Loucy (cell line): ENCODE measurements at regions not wholly inside any gene's neighbourhood (a gene's known extent, or its start where the extent isn't known, plus 50 kb on each side); places are given as distances from the start of the nearest gene placed in this dataset.

Experiments used
- EZH2phosphoT487 ChIP-seq: fragments of 200-600 bp; IDR thresholded peaks from 2 replicates; pipeline ENCODE4 v1.6.1; 2018; ENCODE audit warnings: antibody characterized with exemption, mild to moderate bottlenecking, moderate library complexity, borderline replicate concordance
- TF ChIP-seq, protein P1 (sequence below): fragments of 200-600 bp; sonication (generic); conservative IDR thresholded peaks from 2 replicates; pipeline ENCODE4 v1.5.1; 2014; ENCODE audit warnings: mild to moderate bottlenecking, antibody characterized with exemption, low read length

DNA sequence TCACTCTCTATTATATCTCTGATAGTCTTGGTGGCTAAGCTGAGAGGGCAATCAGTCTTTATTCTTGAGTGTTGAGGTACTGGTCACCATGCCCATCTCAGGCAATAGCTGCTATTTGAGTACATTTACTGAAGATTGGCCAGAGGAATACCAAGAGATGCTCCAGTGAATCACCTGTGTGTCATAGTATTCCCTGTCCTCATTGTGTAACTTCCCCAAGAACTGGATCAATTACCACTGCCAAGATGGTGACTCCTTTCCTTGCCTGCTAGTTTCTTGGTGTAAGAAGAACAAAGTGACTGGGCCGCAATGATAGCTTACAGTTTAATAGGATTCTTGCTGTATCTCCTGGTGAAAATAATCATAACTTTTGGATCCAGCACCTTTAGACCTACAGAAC is 418.7 kb upstream of the KIF2A start:
- TF ChIP-seq, protein P1, sequence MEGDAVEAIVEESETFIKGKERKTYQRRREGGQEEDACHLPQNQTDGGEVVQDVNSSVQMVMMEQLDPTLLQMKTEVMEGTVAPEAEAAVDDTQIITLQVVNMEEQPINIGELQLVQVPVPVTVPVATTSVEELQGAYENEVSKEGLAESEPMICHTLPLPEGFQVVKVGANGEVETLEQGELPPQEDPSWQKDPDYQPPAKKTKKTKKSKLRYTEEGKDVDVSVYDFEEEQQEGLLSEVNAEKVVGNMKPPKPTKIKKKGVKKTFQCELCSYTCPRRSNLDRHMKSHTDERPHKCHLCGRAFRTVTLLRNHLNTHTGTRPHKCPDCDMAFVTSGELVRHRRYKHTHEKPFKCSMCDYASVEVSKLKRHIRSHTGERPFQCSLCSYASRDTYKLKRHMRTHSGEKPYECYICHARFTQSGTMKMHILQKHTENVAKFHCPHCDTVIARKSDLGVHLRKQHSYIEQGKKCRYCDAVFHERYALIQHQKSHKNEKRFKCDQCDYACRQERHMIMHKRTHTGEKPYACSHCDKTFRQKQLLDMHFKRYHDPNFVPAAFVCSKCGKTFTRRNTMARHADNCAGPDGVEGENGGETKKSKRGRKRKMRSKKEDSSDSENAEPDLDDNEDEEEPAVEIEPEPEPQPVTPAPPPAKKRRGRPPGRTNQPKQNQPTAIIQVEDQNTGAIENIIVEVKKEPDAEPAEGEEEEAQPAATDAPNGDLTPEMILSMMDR: no peak
- TF ChIP-seq EZH2phosphoT487: no peak
